GM21367 (cell line): ENCODE measurements at regions not wholly inside any gene's neighbourhood (a gene's known extent, or its start where the extent isn't known, plus 50 kb on each side); places are given as distances from the start of the nearest gene placed in this dataset.
"Not testable (repeated sequence)": the region's sequence is repeated elsewhere in the genome, so short reads cannot be mapped to it uniquely, and the experiment has no call there.

Experiments used
- ATAC-seq: cut with Tn5 transposase; IDR thresholded peaks from one replicate; pipeline ENCODE4 v1.9.1; 2021; ENCODE audit not compliant: unreplicated experiment

GRCh38 chr15:21262851-21263425, 177.4 kb downstream of the POTEB3 start:
- ATAC-seq = no peak

GRCh38 chr15:21261965-21262850, 178.1 kb downstream of the POTEB3 start:
- ATAC-seq = no peak

- ATAC-seq = no peak
Measured at GRCh38 chr15:21261396-21261964, 178.8 kb downstream of the POTEB3 start.

GRCh38 chr15:21260966-21261395, 179.3 kb downstream of the POTEB3 start:
- ATAC-seq = no peak

DNA sequence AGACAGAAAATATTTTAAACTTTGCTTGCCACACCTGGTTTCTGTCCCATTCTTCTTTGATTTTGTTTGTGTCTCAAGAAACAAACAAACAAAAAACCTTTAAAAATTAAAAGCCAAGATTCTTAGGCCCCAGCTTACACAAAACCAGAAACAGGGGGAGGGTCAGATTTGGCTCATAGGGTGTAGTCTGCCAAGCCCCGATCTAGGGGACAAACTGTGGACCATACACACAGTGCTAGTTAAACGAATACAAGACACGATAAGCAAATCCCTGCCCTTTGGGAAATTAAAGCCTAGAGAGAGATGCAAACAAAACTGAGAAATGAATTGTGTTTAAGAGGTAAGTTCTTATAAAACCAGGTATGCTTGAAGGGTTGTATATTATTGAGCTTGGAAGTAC, 181.7 kb downstream of the POTEB3 start:
- not testable (repeated sequence) for ATAC-seq

DNA sequence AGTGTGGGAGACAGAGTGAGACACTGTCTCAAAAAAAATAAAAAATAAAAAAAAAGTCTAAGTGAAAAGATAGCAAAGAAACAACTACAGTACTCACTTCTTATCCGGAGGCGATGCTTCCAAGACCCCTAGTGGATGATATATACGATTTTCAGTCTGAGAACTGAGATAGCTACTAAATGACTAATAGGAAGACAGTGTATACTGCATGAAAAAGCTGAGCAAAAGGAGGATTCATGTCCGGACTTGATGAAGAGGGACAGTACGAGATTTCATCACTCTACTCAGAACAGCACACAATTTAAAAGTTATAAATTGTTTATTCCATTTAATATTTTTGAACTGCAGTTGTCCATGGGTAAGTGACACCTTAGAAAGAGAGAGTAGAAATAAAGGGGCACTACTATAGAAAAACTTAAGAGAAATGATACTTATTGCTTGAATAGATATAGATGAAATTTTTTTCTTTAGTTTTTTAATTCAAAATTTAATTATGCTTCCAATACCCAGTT, 190.7 kb downstream of the POTEB3 start:
- not testable (repeated sequence) for ATAC-seq
